Activated gamma-delta T cell treated with anti-CD3 and anti-CD28 coated beads, Interleukin-2, amount 50 U/mL, for 16 hours (primary cell): ENCODE measurements at regions not wholly inside any gene's neighbourhood (a gene's known extent, or its start where the extent isn't known, plus 50 kb on each side); places are given as distances from the start of the nearest gene placed in this dataset.

Experiments used
- DNase-seq: peaks from one replicate; pipeline ENCODE4 v3.0.0-alpha.2; 2020; ENCODE audit warnings: low read depth

DNA sequence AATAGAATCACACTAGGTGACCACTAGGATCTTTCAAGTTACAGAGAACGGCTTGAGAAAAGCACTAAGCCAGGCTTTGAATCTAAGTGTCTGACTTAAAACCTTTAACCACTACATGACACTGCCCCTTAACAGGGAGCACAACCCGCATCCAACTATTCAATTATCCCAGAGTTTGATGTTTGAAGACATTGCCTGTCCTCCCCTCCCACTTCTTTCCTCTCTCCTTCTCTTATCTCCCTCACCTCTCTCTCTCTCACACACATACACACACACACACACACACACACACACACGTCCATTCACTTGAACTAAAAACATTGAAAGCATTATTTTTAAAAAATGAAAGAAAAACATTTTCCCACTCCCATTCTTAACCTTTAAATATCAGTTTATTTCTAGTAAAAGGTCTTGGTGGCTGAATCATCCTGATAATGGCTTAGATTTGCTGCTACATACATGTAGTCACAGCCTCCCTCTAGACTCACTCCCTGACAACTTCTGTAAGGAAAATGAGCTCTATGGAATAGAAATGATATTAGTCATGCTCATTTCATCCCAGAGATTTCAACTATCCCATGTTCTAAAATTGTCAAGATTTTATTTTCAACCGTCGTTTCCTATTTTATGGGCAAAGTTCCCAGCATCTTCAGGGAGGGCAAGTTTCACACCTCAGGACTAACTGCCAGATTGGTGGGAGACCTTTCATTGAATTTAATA lies 53.5 kb upstream of the RAP1B start:
- DNase-seq = no peak

DNA sequence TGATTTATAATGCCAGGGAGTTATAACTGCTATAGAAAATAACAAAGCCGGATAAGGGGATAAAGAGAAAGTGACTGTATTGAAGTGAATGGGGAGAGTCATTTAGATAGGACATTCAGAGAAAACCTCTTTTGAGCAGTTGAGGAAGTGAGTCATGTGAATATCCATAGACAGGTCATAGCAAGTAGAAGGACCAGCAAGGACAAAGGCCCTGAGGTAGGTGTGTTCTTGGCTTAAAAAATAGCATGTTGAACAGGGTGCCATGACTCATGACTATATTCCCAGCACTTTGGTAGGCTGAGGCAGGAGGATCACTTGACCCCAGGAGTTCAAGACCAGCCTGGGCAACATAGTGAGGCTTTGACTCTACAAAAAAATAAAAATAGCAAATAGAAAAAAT lies 51.5 kb upstream of the RAP1B start:
- DNase-seq = no peak

- DNase-seq = no peak
Measured at GRCh38 chr12:68559984-68560850, 50.5 kb upstream of the RAP1B start.

DNA sequence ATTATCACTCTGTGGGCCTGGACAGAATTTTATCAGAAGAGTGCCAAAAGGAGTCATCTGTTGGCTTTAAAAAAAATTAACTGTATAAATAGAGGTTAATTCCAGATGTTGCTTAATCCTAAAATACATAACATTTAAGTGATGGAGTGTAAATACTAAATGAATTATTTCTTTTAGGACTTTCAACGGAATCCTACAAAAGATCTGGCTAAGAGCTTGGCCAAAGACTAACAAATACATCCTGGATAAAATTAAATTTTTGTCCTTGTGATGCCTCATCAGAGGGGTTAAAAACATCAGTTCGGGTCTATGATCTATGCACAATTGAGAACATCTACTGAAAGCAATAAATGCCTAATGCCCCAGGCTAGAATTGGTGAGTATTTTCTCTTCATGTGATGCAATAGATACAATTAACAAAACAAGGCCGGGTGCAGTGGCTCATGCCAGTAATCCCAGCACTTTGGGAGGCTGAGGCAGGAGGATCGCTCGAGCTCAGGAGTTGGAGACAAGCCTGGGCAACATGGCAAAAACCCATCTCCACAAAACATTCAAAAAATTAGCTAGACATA lies 49.8 kb upstream of the RAP1B start:
- DNase-seq = no peak
